Vagina (tissue), 2 donors: ENCODE measurements at regions not wholly inside any gene's neighbourhood (a gene's known extent, or its start where the extent isn't known, plus 50 kb on each side); places are given as distances from the start of the nearest gene placed in this dataset.

Experiments used
- DNase-seq, 2 donors: peaks; one replicate each; pipeline ENCODE4 v3.0.0-alpha.2; 2017; ENCODE audit errors: extremely low spot score in 2 of 2
- H3K27ac ChIP-seq: fragments of 200-600 bp; sonication (generic); one replicate; pipeline ENCODE4 v1.5.1; 2019
- H3K27me3 ChIP-seq: fragments of 200-600 bp; sonication (generic); one replicate; pipeline ENCODE4 v1.5.1; 2019
- H3K36me3 ChIP-seq, 2 donors: fragments of 200-600 bp; sonication (generic); one replicate each; pipeline ENCODE4 v1.5.1; 2017 to 2019
- H3K4me1 ChIP-seq: fragments of 200-600 bp; sonication (generic); one replicate; pipeline ENCODE4 v1.5.1; 2019
- H3K4me3 ChIP-seq, 2 donors: fragments of 200-600 bp; sonication (generic); 1 replicate in 1 of 2; 2 replicates in 1 of 2; pipeline ENCODE4 v1.5.1; 2016 to 2019
- H3K9me3 ChIP-seq: fragments of 200-600 bp; sonication (generic); one replicate; pipeline ENCODE4 v1.5.1; 2019
- CTCF ChIP-seq, 3 experiments: fragments of 450-650 bp in 2 of 3; fragments of 200-600 bp in 1 of 3; sonication (generic) in 1 of 3; IDR thresholded peaks; one replicate each; pipeline ENCODE4 v1.5.1; 2017 to 2019; ENCODE audit warnings: antibody characterized with exemption in 3 of 3, mild to moderate bottlenecking in 2 of 3, moderate library complexity in 2 of 3
- POLR2A ChIP-seq, 2 donors: fragments of 450-650 bp; IDR thresholded peaks; one replicate each; pipeline ENCODE4 v1.6.1; 2017; ENCODE audit warnings: antibody characterized with exemption in 2 of 2, mild to moderate bottlenecking in 2 of 2, moderate library complexity in 2 of 2
- POLR2AphosphoS5 ChIP-seq, 2 donors: sonication (generic); formaldehyde crosslinking; IDR thresholded peaks; one replicate each; pipeline ENCODE4 v1.9.0; 2017; ENCODE audit warnings: antibody characterized with exemption in 2 of 2, mild to moderate bottlenecking in 2 of 2, low read depth in 1 of 2; ENCODE audit not compliant: insufficient read depth in 1 of 2
- intact Hi-C: fragments of 100-400 bp; cut with DNase I; formaldehyde crosslinking; loops from one replicate; pipeline ENCODE4 v1.15.1; 2023

DNA sequence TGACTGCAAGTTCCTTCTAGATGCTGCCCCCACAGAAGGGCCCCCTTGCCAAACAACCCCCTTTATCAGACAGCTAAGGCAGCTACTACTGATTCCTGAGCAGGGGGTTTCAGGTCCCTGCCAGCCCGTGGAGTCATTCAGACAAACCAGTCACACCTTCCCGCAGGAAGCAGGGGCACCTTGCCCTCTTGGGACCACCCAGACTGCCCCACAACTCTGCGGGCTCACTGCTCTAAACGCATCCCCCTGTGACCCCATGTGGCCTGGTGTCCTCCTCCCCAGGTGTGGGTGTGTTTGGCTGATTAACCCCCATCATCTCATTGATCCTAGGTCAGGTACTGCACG lies 298.9 kb downstream of the TCERG1L start:
- Histone ChIP-seq H3K36me3 (no peaks in the 10 kb centered on the region), H3K27me3 (no peaks in the 10 kb centered on the region), H3K4me3 (no peak overlapping the region), H3K4me1 (no peaks in the 10 kb centered on the region), H3K27ac (no peak overlapping the region), H3K9me3 (no peaks in the 10 kb centered on the region)
- no peak for TF ChIP-seq POLR2AphosphoS5 (IDR thresholded peaks at IDR 0.05; ENCODE audit: insufficient read depth in 1 of 2, low read depth in 1 of 2)
- no peak for TF ChIP-seq POLR2A (IDR thresholded peaks at IDR 0.05)
- no peak for TF ChIP-seq CTCF (IDR thresholded peaks at IDR 0.05)
- DNase-seq: no peak
- intact Hi-C loops: no loop called here

DNA sequence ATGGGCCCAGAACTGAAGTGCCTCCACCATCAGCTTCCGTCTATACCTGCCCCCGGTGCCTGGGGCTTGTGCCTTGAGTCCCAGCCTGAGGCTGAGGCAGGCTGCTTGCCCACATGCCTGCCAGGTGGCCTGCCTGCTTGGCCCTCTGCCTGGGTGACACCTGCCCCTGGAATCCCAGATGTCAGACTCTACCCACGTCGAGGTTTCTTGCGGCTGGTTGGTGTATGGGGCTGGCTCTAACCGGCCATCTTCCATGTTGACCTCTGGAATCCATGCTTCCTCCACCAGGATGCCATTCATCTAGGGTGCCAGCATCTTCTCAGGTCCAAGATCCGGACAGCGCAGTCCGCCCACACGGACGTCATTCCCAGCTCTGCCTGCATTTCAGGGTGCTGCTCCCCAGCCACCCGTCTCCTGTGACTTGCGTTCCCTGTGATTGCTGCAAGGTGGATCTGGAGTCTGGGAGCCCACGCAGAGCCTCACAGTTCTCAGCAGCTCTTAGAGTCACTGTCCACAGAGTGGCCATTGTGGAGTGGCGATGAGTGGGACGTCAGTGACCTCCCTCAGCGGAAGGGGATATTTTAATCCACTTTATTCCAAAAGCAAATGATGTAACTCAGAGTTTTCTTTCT lies 298.1 kb downstream of the TCERG1L start:
- H3K36me3 ChIP-seq: no peaks in the 10 kb centered on the region
- no peaks in the 10 kb centered on the region for H3K27me3 ChIP-seq
- H3K9me3 ChIP-seq: no peaks in the 10 kb centered on the region
- H3K4me3 ChIP-seq: no peak overlapping the region
- intact Hi-C loops: no loop called here
- no peaks in the 10 kb centered on the region for H3K4me1 ChIP-seq
- H3K27ac ChIP-seq: no peak overlapping the region
- TF ChIP-seq POLR2AphosphoS5 (IDR thresholded peaks at IDR 0.05; ENCODE audit: insufficient read depth in 1 of 2, low read depth in 1 of 2): no peak
- no peak for TF ChIP-seq CTCF (IDR thresholded peaks at IDR 0.05)
- no peak for TF ChIP-seq POLR2A (IDR thresholded peaks at IDR 0.05)
- DNase-seq: no peak

DNA sequence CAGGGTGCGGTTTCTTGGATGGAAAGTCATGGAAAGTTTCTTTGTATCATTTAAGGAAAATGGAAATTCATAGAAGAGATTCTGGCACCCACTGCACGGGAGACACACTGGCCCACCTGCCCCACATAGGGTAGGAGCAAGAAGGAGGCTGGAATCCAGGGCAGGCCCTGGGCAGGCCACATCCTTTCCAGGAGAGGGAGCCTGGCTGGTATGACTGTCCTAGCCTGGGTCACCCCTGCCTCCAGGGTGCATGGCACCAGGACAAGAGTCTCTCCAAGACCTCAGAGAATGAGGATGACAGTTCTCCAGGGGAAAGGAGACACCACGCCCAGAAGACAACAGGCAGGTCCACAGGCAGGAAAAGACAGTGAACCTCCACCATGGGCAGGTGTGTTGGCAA lies 297.2 kb downstream of the TCERG1L start:
- Histone ChIP-seq H3K27ac (no peak overlapping the region), H3K4me1 (no peaks in the 10 kb centered on the region), H3K9me3 (no peaks in the 10 kb centered on the region), H3K4me3 (no peak overlapping the region), H3K27me3 (no peaks in the 10 kb centered on the region), H3K36me3 (no peaks in the 10 kb centered on the region)
- intact Hi-C loops: no loop called here
- TF ChIP-seq POLR2A (IDR thresholded peaks at IDR 0.05) (no peak), POLR2AphosphoS5 (IDR thresholded peaks at IDR 0.05; ENCODE audit: insufficient read depth in 1 of 2, low read depth in 1 of 2) (no peak), CTCF (IDR thresholded peaks at IDR 0.05) (no peak)
- DNase-seq: no peak

DNA sequence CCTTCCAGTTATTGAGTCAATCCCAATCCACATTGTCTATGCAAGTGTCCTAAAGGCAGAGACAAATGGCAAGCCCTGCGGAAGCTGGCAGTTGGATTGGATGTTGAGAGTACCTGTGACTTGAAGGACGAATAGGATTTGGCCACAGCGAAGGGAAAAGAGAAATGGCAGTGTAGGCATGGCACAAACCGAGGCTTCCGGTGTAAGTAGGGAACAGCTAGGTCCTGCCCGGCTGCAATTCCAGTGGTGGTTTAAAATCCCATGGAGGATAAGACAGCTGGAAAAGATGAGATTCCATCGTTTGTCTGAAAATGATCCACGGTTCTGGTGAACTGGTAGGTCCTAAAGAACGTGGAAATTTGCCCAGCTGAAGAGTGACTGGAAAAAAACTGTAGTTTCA lies 296.2 kb downstream of the TCERG1L start:
- no peak overlapping the region for H3K4me3 ChIP-seq
- H3K9me3 ChIP-seq: no peaks in the 10 kb centered on the region
- no peaks in the 10 kb centered on the region for H3K4me1 ChIP-seq
- DNase-seq: no peak
- intact Hi-C loops: no loop called here
- no peaks in the 10 kb centered on the region for H3K36me3 ChIP-seq
- no peak for TF ChIP-seq POLR2A (IDR thresholded peaks at IDR 0.05)
- no peak for TF ChIP-seq CTCF (IDR thresholded peaks at IDR 0.05)
- TF ChIP-seq POLR2AphosphoS5 (IDR thresholded peaks at IDR 0.05; ENCODE audit: insufficient read depth in 1 of 2, low read depth in 1 of 2): no peak
- no peak overlapping the region for H3K27ac ChIP-seq
- H3K27me3 ChIP-seq: no peaks in the 10 kb centered on the region

DNA sequence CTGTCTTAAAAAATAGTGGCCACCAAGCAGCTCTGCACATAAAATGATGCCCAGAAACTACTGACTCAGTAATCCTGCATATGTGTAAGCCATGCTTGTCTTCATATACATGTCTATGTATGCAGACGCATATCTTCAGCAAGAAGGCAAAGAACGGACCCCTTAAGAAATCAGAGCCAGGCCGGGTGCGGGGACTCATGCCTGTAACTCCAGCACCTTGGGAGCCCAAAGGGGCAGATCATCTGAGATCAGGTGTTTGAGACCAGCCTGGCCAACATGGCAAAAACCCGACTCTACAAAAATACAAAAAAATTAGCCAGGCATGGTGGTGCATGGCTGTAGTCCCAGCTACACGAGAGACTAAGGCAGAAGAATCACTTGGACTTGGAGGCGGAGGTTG lies 295.0 kb downstream of the TCERG1L start:
- intact Hi-C loops: no loop called here
- Histone ChIP-seq H3K9me3 (no peaks in the 10 kb centered on the region), H3K27ac (no peak overlapping the region), H3K4me3 (no peak overlapping the region), H3K36me3 (no peaks in the 10 kb centered on the region), H3K4me1 (no peaks in the 10 kb centered on the region), H3K27me3 (no peaks in the 10 kb centered on the region)
- TF ChIP-seq POLR2A (IDR thresholded peaks at IDR 0.05) (no peak), POLR2AphosphoS5 (IDR thresholded peaks at IDR 0.05; ENCODE audit: insufficient read depth in 1 of 2, low read depth in 1 of 2) (no peak), CTCF (IDR thresholded peaks at IDR 0.05) (no peak)
- no peak for DNase-seq
